GM19463 (cell line): ENCODE measurements at regions not wholly inside any gene's neighbourhood (a gene's known extent, or its start where the extent isn't known, plus 50 kb on each side); places are given as distances from the start of the nearest gene placed in this dataset.
"Not testable (repeated sequence)": the region's sequence is repeated elsewhere in the genome, so short reads cannot be mapped to it uniquely, and the experiment has no call there.

Source experiments
- ATAC-seq: cut with Tn5 transposase; IDR thresholded peaks from one replicate; pipeline ENCODE4 v1.9.1; 2021; ENCODE audit warnings: mild to moderate bottlenecking, moderate library complexity; ENCODE audit not compliant: unreplicated experiment

GRCh38 chr3:137295336-137295735 is 337.6 kb downstream of the IL20RB start:
- no peak for ATAC-seq

GRCh38 chr3:137296116-137296515 is 338.3 kb downstream of the IL20RB start:
- ATAC-seq: no peak

GRCh38 chr3:137297770-137298169 is 340.0 kb downstream of the IL20RB start:
- no peak for ATAC-seq

GRCh38 chr3:137300703-137301102 is 342.9 kb downstream of the IL20RB start:
- ATAC-seq: peak; percentile 53

- no peak for ATAC-seq
Measured at GRCh38 chr3:137304313-137305056, 346.7 kb downstream of the IL20RB start.

- ATAC-seq: no peak
Measured at GRCh38 chr3:137324114-137324513, 366.3 kb downstream of the IL20RB start.

GRCh38 chr3:137325170-137325569 is 367.4 kb downstream of the IL20RB start:
- ATAC-seq: peak; percentile 82

- ATAC-seq: no peak
Measured at GRCh38 chr3:137325934-137326333, 368.2 kb downstream of the IL20RB start.

GRCh38 chr3:137329594-137329993 is 371.8 kb downstream of the IL20RB start:
- ATAC-seq: no peak

- no peak for ATAC-seq
Measured at GRCh38 chr3:137330246-137330645, 372.5 kb downstream of the IL20RB start.

GRCh38 chr3:137332297-137332696 is 374.5 kb downstream of the IL20RB start:
- peak; percentile 56 for ATAC-seq

GRCh38 chr3:137335478-137335877 is 377.7 kb downstream of the IL20RB start:
- no peak for ATAC-seq

- not testable (repeated sequence) for ATAC-seq
Measured at GRCh38 chr3:137338400-137338799, 380.6 kb downstream of the IL20RB start.

- no peak for ATAC-seq
Measured at GRCh38 chr3:137343283-137343682, 385.5 kb downstream of the IL20RB start.

- no peak for ATAC-seq
Measured at GRCh38 chr3:137347132-137347531, 389.3 kb downstream of the IL20RB start.

GRCh38 chr3:137347817-137348368 is 390.1 kb downstream of the IL20RB start:
- ATAC-seq: peak; percentile 47

- no peak for ATAC-seq
Measured at GRCh38 chr3:137348936-137349335, 391.2 kb downstream of the IL20RB start.

GRCh38 chr3:137349557-137350348 is 392.0 kb downstream of the IL20RB start:
- peak; percentile 65 for ATAC-seq

GRCh38 chr3:137360531-137361201 is 402.9 kb downstream of the IL20RB start:
- no peak for ATAC-seq

GRCh38 chr3:137382005-137382594 is 382.0 kb upstream of the SOX14 start:
- ATAC-seq: no peak

- ATAC-seq: no peak
Measured at GRCh38 chr3:137385922-137386321, 378.2 kb upstream of the SOX14 start.
